ENCODE measurements at regions not wholly inside any gene's neighbourhood (a gene's known extent, or its start where the extent isn't known, plus 50 kb on each side); places are given as distances from the start of the nearest gene placed in this dataset.

GRCh38 chr2:22520369-22521288 lies 864.4 kb upstream of the KLHL29 start:
- H3K9ac ChIP-seq (ENCODE audit: low read depth, low read length), result no peak overlapping the region
- no peak overlapping the region for H3K14ac ChIP-seq (replicated peaks; ENCODE audit: low read depth, low read length)
- POLR2A ChIA-PET (ENCODE audit: unreplicated experiment), result no interaction called here
- no peak overlapping the region for H3K23ac ChIP-seq (ENCODE audit: low read depth, low read length)
- no peaks in the 10 kb centered on the region for H3K27me3 ChIP-seq (ENCODE audit: control insufficient read depth, insufficient read depth, low read length)
- H2BK20ac ChIP-seq (ENCODE audit: low read depth, low read length), result no peak overlapping the region
- TF ChIP-seq POLR2A (IDR thresholded peaks at IDR 0.05; ENCODE audit: low read depth, low read length), result no peak
- no peak overlapping the region for H3K56ac ChIP-seq (ENCODE audit: extremely low read depth, insufficient read depth, low read length)
- H3K9me1 ChIP-seq (ENCODE audit: insufficient read depth, low read length), result no peaks in the 10 kb centered on the region
- intact Hi-C loops (cut with micrococcal nuclease), result no loop called here
- ATAC-seq (ENCODE audit: low read depth) (no peak), DNase-seq (no peak)
- H2BK120ac ChIP-seq (ENCODE audit: low read depth, low read length), result no peak overlapping the region
- no peak overlapping the region for H4K5ac ChIP-seq (ENCODE audit: low read depth, low read length)
- peaks cover 4% of the 10 kb centered on the region for H3K9me3 ChIP-seq (ENCODE audit: control insufficient read depth, insufficient read depth, low read length)
- CTCF ChIA-PET, result no interaction called here
- dilution Hi-C loops (cut with HindIII; ENCODE audit: low sequenced_read_pairs, unreplicated experiment), result no loop called here
- H2AFZ ChIP-seq (replicated peaks; ENCODE audit: low read length, poor library complexity), result no peak overlapping the region
- in situ Hi-C loops (cut with MboI; ENCODE audit: low sequenced_read_pairs), result no loop called here
- H4K91ac ChIP-seq (ENCODE audit: insufficient read depth, low read depth, low read length), result no peak overlapping the region
- H4K8ac ChIP-seq (ENCODE audit: low read depth in 2 of 2, low read length in 2 of 2), result no peak overlapping the region
- H3K4me2 ChIP-seq (ENCODE audit: low read depth, low read length), result no peak overlapping the region
- H2AK9ac ChIP-seq (replicated peaks; ENCODE audit: low read depth, low read length, poor library complexity), result no peak overlapping the region
- H3K4me3 ChIP-seq (ENCODE audit: insufficient read depth, low read depth, low read length), result no peak overlapping the region
- H3K36me3 ChIP-seq (ENCODE audit: control insufficient read depth, insufficient read depth, low read length), result no peaks in the 10 kb centered on the region
- BruUV-seq (replicated peaks), result no TSS peak
- H2BK5ac ChIP-seq (ENCODE audit: low read depth, low read length, poor library complexity, severe bottlenecking), result no peak overlapping the region
- no peak overlapping the region for H2AK5ac ChIP-seq (ENCODE audit: low read depth, low read length)
- no peaks in the 10 kb centered on the region for H4K20me1 ChIP-seq (ENCODE audit: insufficient read depth, low read length)
- no peaks in the 10 kb centered on the region for H3K79me1 ChIP-seq (ENCODE audit: low read depth in 1 of 2, low read length in 2 of 2)
- no peak overlapping the region for H2BK15ac ChIP-seq (ENCODE audit: low read depth, low read length)
- no peak overlapping the region for H3K4ac ChIP-seq (ENCODE audit: low read depth, low read length)
- no peak overlapping the region for H3K18ac ChIP-seq (ENCODE audit: low read depth, low read length)
- no peaks in the 10 kb centered on the region for H3K4me1 ChIP-seq (ENCODE audit: control insufficient read depth, insufficient read depth, low read length)
- WGBS, 2 experiments (ENCODE audit: extremely low coverage in 2 of 2, insufficient read length in 1 of 2), result 33% methylated on average over 3 of the region's 8 CpGs; no CpG with 5 or more reads in 1 of the 2 experiments
- H3K27ac ChIP-seq (ENCODE audit: insufficient read depth, low read length), result no peak overlapping the region

Measured in IMR-90 (cell line).